PC-3 (cell line): ENCODE measurements at regions not wholly inside any gene's neighbourhood (a gene's known extent, or its start where the extent isn't known, plus 50 kb on each side); places are given as distances from the start of the nearest gene placed in this dataset.
"Not testable (repeated sequence)": the region's sequence is repeated elsewhere in the genome, so short reads cannot be mapped to it uniquely, and the experiment has no call there.

ENCODE experiments used
- ATAC-seq: fragments of 200-7000 bp; cut with Tn5 transposase; 2 replicates; pipeline ENCODE4 v1.9.1; 2020; ENCODE audit warnings: mild to moderate bottlenecking, moderate library complexity
- BruUV-seq: library from RNA; stranded (reverse); fragments of 400-500 nt; replicated peaks from 2 replicates; lab custom pipeline; 2021; lab: Mats Ljungman, UMichigan
- CTCF ChIA-PET: fragments of 300-600 bp; sonication (Branson Sonifier 250); formaldehyde crosslinking; loops from one replicate; lab custom pipeline; 2022; ENCODE audit warnings: antibody characterized with exemption; lab: Charles Lee
- POLR2A ChIA-PET: fragments of 300-600 bp; sonication (Branson Sonifier 250); formaldehyde crosslinking; loops from one replicate; lab custom pipeline; 2022; ENCODE audit warnings: antibody characterized with exemption; ENCODE audit not compliant: unreplicated experiment; lab: Charles Lee
- DNase-seq: peaks from one replicate; pipeline ENCODE4 v3.0.0-alpha.2; 2015
- H2AFZ ChIP-seq: fragments of 300-600 bp; sonication (generic); 2 replicates; pipeline ENCODE4 v1.6.0; 2016; ENCODE audit warnings: antibody characterized with exemption, low read length
- H3F3A ChIP-seq: fragments of 300-600 bp; sonication (generic); one replicate; pipeline ENCODE4 v1.6.0; 2017; ENCODE audit warnings: antibody characterized with exemption, low read length, control low read depth, mild to moderate bottlenecking; ENCODE audit not compliant: unreplicated experiment
- H3K27ac ChIP-seq: fragments of 300-600 bp; sonication (generic); 2 replicates; pipeline ENCODE4 v1.5.1; 2016; ENCODE audit warnings: mild to moderate bottlenecking, low read length
- H3K27me3 ChIP-seq: fragments of 300-600 bp; sonication (generic); 2 replicates; pipeline ENCODE4 v1.6.1; 2016; ENCODE audit warnings: low read length, mixed read lengths
- H3K36me3 ChIP-seq: fragments of 300-600 bp; sonication (generic); 2 replicates; pipeline ENCODE4 v1.6.1; 2016; ENCODE audit warnings: low read depth, mixed run types, low read length, mixed read lengths
- H3K4me1 ChIP-seq: fragments of 300-600 bp; sonication (generic); 2 replicates; pipeline ENCODE4 v1.5.1; 2016; ENCODE audit warnings: low read length; ENCODE audit not compliant: insufficient read depth
- H3K4me2 ChIP-seq: fragments of 300-600 bp; sonication (generic); 2 replicates; pipeline ENCODE4 v1.6.0; 2016; ENCODE audit warnings: low read length
- H3K4me3 ChIP-seq: fragments of 300-600 bp; sonication (generic); 2 replicates; pipeline ENCODE4 v1.5.1; 2016; ENCODE audit warnings: mild to moderate bottlenecking, low read length, mixed read lengths
- H3K79me2 ChIP-seq: fragments of 300-600 bp; sonication (generic); 2 replicates; pipeline ENCODE4 v1.6.1; 2017; ENCODE audit warnings: low read length, mixed read lengths
- H3K9ac ChIP-seq: fragments of 300-600 bp; sonication (generic); 2 replicates; pipeline ENCODE4 v1.6.0; 2016; ENCODE audit warnings: mild to moderate bottlenecking, low read length
- H3K9me2 ChIP-seq: fragments of 300-600 bp; sonication (generic); replicated peaks from 2 replicates; pipeline ENCODE4 v1.6.1; 2016; ENCODE audit warnings: mixed run types, low read length, mixed read lengths
- H3K9me3 ChIP-seq: fragments of 300-600 bp; sonication (generic); 2 replicates; pipeline ENCODE4 v1.6.1; 2016; ENCODE audit warnings: low read length, mixed read lengths
- H4K20me1 ChIP-seq: fragments of 300-600 bp; sonication (generic); 2 replicates; pipeline ENCODE4 v1.6.1; 2016; ENCODE audit warnings: low read length, mixed read lengths
- CTCF ChIP-seq: fragments of 300-600 bp; sonication (generic); conservative IDR thresholded peaks from 2 replicates; pipeline ENCODE4 v1.5.1; 2017; ENCODE audit warnings: antibody characterized with exemption, low read depth, mild to moderate bottlenecking, low read length
- EZH2 ChIP-seq: fragments of 300-600 bp; sonication (generic); IDR thresholded peaks from one replicate; pipeline ENCODE4 v1.6.1; 2017; ENCODE audit warnings: antibody characterized with exemption, mild to moderate bottlenecking, low read length; ENCODE audit not compliant: unreplicated experiment
- EZH2phosphoT487 ChIP-seq: fragments of 300-600 bp; sonication (generic); IDR thresholded peaks from 2 replicates; pipeline ENCODE4 v1.6.1; 2018; ENCODE audit warnings: mild to moderate bottlenecking, antibody characterized with exemption, low read length, borderline replicate concordance
- intact Hi-C: fragments of 100-400 bp; cut with micrococcal nuclease; formaldehyde crosslinking; loops from 2 replicates; pipeline ENCODE4 v1.9.0; 2023

- no peaks in the 10 kb centered on the region for H3K9me3 ChIP-seq
- no peak overlapping the region for H3K4me3 ChIP-seq
- H2AFZ ChIP-seq, result no peak overlapping the region
- H3K9ac ChIP-seq, result no peak overlapping the region
- H3K9me2 ChIP-seq, result no peaks in the 10 kb centered on the region
- intact Hi-C loops, result no loop called here
- ChIA-PET CTCF (no interaction called here), POLR2A (no interaction called here)
- BruUV-seq, result no TSS peak
- no peak overlapping the region for H3K27ac ChIP-seq
- no peaks in the 10 kb centered on the region for H3F3A ChIP-seq
- TF ChIP-seq CTCF (no peak), EZH2 (no peak), EZH2phosphoT487 (no peak)
- DNase-seq (no peak), ATAC-seq (no peak)
- H3K36me3 ChIP-seq, result no peaks in the 10 kb centered on the region
- H3K79me2 ChIP-seq, result no peaks in the 10 kb centered on the region
- no peak overlapping the region for H3K4me2 ChIP-seq
- no peaks in the 10 kb centered on the region for H3K4me1 ChIP-seq
- no peaks in the 10 kb centered on the region for H4K20me1 ChIP-seq
- peaks cover 43% of the 10 kb centered on the region for H3K27me3 ChIP-seq
Measured at GRCh38 chr1:229133151-229133550, 137.8 kb upstream of the RAB4A start.

GRCh38 chr1:229133811-229134210, 137.1 kb upstream of the RAB4A start:
- H3K79me2 ChIP-seq, result no peaks in the 10 kb centered on the region
- no peak overlapping the region for H3K4me3 ChIP-seq
- POLR2A ChIA-PET, result no interaction called here

GRCh38 chr1:229134381-229135217, 136.3 kb upstream of the RAB4A start:
- DNase-seq, BruUV-seq, H4K20me1 ChIP-seq, ATAC-seq, H3K9me3 ChIP-seq, H3F3A ChIP-seq, intact Hi-C loops, H2AFZ ChIP-seq, H3K27ac ChIP-seq, CTCF ChIA-PET, H3K9ac ChIP-seq, H3K4me3 ChIP-seq, H3K9me2 ChIP-seq, H3K4me2 ChIP-seq, POLR2A ChIA-PET, H3K4me1 ChIP-seq, H3K36me3 ChIP-seq, H3K79me2 ChIP-seq: not testable (repeated sequence)
- H3K27me3 ChIP-seq, result peaks cover 48% of the 10 kb centered on the region

More at GRCh38 chr1:229133811-229134210, 137.1 kb upstream of the RAB4A start:
- DNase-seq (no peak), ATAC-seq (no peak)
- BruUV-seq, result no TSS peak
- Histone ChIP-seq H3K27ac (no peak overlapping the region), H3K27me3 (peaks cover 47% of the 10 kb centered on the region), H4K20me1 (no peaks in the 10 kb centered on the region), H3F3A (no peaks in the 10 kb centered on the region), H2AFZ (no peak overlapping the region), H3K4me1 (no peaks in the 10 kb centered on the region), H3K9me3 (no peaks in the 10 kb centered on the region), H3K4me2 (no peak overlapping the region), H3K36me3 (no peaks in the 10 kb centered on the region), H3K9ac (no peak overlapping the region), H3K9me2 (no peaks in the 10 kb centered on the region)
- CTCF ChIA-PET, result no interaction called here
- intact Hi-C loops, result no loop called here
- TF ChIP-seq EZH2 (no peak), EZH2phosphoT487 (no peak), CTCF (no peak)
